Choroid plexus epithelial cell (primary cell): ENCODE measurements at regions not wholly inside any gene's neighbourhood (a gene's known extent, or its start where the extent isn't known, plus 50 kb on each side); places are given as distances from the start of the nearest gene placed in this dataset.

Experiments
- DNase-seq: peaks from one replicate; pipeline ENCODE4 v3.0.0-alpha.2; 2010; ENCODE audit warnings: low read depth
- H3K4me3 ChIP-seq: 2 replicates; pipeline ENCODE4 v1.5.1; 2011; ENCODE audit warnings: low read depth, mild to moderate bottlenecking, control low read depth, low read length, moderate library complexity
- TF ChIP-seq, protein P1 (sequence below): conservative IDR thresholded peaks from 2 replicates; pipeline ENCODE4 v1.5.1; 2011; ENCODE audit warnings: low read depth, mild to moderate bottlenecking, control low read depth, inconsistent platforms, low read length, moderate library complexity

DNA sequence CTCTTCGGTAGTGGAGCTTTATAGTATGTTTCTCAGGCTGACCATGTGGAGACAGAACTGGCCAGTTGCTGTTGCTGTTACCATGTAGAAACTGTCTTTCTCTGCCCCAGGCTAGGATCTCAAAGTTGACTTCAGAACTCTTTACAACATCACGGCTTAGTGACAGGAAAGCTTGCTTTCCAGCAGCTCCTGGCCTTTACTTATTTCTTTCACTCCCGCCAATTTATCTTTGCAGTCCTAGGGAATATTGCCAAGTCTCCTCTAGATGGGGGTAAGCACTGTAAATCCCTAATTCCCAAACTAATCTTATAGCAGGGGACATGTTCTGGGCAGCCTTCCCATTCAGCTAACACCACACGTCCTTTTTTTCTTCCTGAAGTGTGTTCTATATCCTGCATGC is 631.6 kb downstream of the SPRY1 start:
- no peak overlapping the region for H3K4me3 ChIP-seq
- TF ChIP-seq, protein P1, sequence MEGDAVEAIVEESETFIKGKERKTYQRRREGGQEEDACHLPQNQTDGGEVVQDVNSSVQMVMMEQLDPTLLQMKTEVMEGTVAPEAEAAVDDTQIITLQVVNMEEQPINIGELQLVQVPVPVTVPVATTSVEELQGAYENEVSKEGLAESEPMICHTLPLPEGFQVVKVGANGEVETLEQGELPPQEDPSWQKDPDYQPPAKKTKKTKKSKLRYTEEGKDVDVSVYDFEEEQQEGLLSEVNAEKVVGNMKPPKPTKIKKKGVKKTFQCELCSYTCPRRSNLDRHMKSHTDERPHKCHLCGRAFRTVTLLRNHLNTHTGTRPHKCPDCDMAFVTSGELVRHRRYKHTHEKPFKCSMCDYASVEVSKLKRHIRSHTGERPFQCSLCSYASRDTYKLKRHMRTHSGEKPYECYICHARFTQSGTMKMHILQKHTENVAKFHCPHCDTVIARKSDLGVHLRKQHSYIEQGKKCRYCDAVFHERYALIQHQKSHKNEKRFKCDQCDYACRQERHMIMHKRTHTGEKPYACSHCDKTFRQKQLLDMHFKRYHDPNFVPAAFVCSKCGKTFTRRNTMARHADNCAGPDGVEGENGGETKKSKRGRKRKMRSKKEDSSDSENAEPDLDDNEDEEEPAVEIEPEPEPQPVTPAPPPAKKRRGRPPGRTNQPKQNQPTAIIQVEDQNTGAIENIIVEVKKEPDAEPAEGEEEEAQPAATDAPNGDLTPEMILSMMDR = no peak
- DNase-seq = no peak

DNA sequence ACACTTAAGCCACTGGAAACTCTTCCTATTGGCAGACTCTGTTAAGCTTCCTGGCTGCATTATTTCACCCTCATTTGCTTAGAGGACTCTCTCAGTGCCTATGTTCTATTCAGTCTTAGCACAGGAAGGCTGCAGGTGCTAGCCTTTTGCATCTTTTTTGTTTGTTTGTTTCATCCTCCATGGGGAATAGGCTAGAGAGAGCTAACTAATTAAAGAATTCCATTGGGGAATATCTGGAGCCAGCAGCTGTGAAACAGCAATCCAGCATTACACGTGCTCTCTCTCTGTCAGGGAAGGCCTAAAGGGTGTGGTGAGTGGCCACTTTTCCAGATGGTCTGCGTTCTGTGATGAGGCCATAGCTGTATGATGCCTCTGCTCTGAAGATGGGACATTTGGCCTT is 633.6 kb downstream of the SPRY1 start:
- no peak overlapping the region for H3K4me3 ChIP-seq
- TF ChIP-seq, protein P1 = no peak
- no peak for DNase-seq

DNA sequence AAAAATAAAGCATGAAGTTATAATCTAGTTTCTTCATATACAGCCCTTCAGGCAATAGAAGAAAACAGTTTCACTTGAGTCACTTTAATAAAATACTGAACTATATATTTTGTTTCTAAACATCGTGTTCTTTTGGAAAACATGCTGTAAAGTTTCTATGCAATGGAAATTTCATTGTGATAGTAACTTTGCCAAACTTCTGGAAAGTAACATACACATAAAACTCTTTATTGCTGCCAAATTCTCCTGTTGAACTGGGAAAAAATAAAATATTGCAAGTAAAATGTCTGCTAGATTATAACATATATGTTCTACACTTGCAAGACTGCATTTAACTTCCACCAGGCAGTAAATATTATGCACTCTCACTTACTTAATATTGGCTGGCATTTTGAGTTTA is 635.4 kb downstream of the SPRY1 start:
- TF ChIP-seq, protein P1 = no peak
- DNase-seq = no peak
- H3K4me3 ChIP-seq = no peak overlapping the region

DNA sequence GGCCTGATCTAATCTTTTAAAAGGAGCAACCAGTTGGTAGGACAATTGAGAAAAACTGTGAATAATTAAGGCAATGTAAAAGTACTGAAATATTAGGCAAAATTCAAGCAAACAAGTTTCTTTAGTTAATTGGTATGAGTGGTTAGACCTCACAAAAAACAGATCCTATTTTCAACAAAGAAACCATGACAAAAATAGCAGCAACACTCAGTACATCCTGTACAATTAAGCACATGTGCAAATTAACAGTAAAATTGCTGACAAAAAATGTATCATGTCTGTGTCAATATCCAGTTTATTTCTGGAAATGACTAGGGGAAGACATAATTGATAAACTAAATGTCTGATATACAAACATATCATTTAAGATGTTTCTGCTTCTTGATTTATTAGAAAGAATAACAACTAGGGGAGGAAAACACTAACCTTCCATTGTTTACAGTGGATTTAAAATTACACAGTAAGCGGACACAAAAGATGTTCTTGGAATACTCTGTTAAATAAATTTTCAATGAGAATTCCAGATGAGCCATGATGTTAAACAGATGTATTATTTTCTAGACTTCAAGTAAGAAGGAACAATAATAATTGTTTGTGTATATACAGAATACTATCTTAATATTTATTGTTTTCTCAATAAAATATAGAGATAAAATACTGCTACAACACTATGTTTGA is 638.9 kb downstream of the SPRY1 start:
- no peak overlapping the region for H3K4me3 ChIP-seq
- DNase-seq = no peak
- TF ChIP-seq, protein P1 = no peak

DNA sequence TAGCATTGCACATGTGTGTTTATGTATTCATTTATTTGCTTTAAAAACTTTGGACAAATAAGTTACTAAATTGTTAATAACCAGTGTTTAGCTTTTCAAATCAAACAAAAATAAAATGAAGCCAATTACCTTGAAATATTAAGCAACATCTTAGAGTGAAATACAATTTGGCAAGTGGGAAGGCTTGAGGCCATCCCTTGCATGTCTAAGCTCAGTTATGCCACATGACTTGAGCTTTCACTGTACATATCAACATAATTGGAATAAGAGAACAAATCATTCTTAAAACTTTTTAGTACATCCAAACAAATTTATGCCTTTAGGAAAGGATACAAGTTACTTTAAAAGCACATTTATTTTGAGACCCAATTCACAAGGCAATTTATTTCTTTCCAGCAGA is 640.6 kb downstream of the SPRY1 start:
- H3K4me3 ChIP-seq = no peak overlapping the region
- no peak for DNase-seq
- TF ChIP-seq, protein P1 = no peak

DNA sequence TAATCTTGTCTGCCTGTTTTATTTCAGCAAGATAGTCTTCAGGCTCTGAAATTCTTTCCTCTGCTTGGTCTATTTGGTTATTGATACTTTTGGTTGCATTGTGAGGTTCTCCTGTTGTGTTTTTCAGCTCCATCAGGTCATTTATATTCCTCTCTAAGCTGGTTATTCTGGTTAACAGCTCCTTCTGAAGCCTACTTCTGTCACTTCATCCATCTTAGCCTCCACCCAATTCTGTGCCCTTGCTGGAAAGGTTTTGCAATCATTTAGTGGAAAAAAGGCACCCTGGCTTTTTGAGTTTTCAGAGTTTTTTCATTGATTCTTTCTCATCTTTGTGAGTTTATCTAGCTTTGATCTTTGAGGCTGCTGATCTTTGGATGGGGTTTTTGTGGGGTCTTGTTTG is 647.7 kb downstream of the SPRY1 start:
- DNase-seq = no peak
- no peak overlapping the region for H3K4me3 ChIP-seq
- TF ChIP-seq, protein P1 = no peak

DNA sequence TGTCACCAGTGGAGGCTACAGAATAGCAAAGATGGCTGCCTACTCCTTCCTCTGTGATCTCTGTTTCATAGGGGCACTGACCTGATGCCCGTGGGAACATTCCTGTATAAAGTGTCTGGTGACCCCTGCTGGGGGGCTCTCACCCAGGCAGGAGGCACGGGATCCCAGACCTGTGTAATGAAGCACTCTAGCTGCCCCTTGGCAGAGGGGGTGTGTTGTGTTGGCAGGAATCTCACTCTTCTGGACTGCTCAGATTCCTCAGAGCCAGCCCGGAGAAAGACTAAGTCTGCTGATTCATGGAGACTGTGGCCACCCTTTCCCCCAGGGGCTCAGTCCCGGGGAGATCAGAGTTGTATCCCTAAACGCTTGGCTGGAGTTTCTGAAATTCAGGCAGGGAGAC is 648.3 kb downstream of the SPRY1 start:
- TF ChIP-seq, protein P1 = no peak
- H3K4me3 ChIP-seq = no peak overlapping the region
- no peak for DNase-seq
